ENCODE measurements at regions not wholly inside any gene's neighbourhood (a gene's known extent, or its start where the extent isn't known, plus 50 kb on each side); places are given as distances from the start of the nearest gene placed in this dataset.

DNA sequence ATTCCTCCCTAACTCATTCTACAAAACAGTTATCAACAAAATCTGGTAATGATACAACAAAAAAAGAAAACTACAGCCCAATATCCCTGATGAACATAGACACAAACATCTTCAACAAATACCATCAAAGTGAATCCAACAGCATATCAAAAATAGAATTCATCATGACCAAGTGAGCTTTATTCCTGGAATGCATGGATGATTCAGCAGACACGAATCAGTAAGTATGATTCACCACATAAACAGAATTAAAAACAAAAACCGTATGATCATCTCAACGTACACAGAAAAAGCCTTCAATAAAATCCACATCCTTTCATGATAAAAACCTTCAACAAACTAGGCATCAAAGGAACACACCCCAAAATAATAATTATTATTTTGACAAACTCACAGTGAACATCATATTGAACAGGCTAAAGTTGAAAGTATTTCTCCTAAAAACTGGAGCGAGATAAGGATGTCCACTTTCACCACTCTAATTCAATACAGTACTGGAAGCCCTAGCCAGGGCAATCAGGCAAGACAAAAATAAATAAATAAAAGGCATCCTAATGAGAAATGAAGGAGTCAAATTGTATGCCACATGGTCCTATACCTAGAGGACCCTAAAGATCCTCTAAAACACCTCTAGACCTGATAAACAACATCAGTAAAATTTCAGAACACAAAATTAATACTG is 305.1 kb upstream of the RGMB start:
- DNase-seq: no peak

DNA sequence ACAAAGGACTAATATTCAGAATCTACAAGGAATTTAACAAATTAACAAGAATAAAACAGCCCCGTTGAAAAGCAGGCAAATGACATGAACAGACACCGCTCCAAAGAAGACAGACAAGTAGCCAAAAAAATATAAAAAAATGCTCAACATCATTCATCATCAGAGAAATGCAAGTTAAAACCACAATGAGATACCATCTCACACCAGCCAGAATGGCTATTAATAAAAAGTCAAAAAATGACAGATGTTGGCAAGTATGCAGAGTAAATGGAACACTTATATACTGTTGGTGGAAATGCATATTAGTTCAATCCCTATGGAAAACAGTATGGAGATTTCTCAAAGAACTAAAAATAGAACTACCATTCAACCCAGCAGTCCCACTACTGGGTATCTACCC is 302.7 kb upstream of the RGMB start:
- DNase-seq: no peak

DNA sequence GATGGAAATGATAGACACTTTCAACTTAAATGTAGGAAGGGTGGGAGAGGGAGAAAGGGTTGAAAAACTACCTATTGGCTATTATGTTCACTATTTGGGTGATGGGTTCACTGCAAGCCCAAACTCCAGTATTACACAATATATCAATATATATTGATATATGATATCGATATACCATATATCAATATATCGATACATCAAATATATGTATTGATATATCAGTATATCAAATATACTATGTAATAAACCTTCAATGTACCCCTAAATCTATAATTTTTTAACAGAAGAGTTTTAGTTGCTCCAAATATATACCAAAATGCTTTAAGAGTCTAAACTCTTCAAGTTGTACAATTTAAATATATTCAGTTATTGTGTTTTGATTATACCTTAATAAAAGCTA is 302.0 kb upstream of the RGMB start:
- no peak for DNase-seq

DNA sequence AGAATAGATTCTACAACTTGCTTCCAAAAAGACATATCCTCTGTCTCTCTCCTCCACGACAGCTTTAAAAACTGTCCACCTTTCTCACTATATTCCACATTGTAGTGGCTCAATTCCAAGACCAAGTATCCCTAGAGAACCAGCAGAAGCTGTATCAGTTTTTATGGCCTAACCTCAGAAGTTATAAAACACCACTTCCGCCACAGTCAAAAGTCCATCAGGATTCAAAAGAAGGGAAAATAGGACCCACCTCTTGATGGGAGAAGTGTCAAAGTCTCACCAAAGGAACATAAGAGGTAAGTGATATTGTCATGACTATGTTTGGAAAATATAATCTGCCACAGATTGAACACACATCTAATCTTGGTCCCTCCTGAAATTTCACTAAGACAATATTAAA is 299.2 kb upstream of the RGMB start:
- DNase-seq: no peak

DNA sequence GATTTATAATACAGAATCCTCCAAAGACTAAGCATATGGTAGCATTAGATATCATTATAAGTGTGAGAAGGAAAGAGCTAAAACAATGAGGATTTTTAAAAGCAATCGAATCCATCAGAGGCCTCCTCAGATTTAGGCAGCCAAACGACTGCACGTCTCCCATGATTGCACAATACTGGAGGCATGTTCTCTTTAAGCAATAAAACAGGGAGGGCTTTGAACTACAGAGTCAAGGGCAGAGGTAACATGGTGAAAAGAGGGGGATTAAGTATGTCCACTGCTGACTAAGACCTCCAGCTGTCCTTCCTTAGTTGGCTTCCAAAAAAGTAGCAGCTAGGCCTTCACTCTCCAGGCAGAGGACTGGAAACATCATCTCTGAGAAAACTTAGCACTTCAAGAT is 298.7 kb upstream of the RGMB start:
- no peak for DNase-seq

DNA sequence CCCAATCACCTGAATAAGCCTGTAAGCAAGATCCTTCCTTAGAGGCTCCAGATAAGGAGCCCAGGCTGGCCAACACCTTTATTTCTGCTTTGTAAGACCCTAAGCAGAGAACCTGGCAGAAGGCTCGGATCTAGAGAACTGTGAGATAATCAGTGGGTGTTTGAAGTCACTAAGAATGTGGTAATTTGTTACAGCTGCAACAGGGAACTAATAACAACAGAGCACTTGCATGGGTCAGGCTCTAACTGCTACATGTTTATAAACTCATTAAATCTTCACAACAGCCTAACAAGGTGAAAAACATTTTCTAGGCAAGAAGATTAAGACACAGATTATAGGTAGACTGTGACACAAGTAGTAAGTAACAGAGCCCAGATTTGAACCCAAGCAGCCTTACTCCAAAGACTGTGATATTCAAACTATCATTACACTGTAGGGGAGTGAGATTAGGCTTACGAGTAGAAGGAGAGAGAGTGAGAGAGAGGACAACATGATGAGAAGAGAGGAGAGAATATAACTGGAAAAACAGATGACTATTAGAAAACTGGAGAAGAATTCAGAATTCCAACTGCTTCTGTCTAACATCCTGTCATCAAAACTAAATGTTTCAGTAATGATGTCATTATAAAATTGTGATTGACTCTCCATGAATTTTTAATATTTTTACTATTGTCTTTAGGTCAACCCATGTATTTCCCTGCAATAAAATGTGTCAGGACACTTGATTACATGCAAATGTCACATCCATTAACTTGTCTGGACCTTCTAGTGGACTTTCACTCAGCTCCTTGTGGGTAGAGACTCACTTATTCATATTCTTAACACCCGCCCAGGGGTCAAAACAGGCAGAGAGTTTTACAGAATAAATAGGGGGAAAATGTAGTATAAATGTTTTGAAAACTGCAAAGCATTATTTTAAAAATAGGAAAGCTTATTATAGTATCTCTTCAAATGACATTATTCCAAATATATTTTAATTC is 290.9 kb upstream of the RGMB start:
- no peak for DNase-seq

DNA sequence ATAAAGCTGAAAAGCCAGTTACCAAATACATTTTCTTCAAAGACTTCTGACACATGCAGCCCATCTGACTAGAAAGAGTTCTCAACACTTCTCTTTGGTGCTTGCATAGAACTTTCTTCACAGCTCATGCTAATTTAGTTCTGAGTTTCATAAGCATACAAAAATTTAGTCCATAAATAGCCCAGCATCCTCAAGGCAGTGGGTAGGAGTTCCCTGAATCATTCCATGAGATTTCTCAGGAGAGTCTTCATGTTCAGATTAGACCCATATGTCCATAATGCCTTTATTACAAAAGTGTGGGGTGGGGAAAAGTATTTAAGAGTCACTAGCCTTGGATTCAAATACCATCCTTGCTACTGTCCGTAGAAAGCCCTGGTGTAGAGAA is 290.2 kb upstream of the RGMB start:
- DNase-seq: no peak

DNA sequence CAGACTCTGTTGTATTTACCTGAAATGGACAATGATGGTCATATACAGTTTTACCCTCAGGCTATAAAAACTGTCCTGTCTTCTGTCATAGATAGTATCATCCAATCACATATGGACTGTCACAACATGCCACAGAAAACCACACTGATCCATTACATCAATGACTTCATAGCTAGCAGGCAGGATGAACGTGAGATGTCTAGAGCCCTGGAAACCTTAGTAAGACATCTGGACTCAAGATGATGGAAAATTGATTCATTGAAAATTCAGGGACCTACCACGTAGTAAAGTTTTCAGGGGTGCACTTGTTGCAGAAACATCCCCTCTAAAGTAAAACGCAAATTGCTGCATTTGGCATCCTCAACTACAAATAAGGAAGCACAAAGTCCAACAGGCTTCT is 284.4 kb upstream of the RGMB start:
- no peak for DNase-seq

DNA sequence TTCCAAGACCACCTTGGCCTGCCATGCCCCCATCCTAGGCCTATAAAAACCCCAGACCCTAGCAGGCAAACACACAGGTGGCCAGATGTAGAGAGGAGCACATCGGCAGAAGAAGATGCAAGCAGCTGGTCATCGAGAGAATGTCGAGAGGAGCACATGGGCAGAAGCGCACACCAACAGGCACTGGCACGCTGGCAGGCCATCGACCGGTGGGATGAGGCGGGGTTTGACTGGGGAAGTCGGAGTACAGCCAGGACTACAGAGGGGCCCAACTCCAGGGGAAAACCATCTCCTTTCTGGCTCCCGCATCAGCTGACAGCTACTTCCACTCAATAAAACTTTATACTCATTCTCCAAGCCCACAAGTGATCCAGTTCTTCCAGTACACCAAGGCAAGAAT is 283.1 kb upstream of the RGMB start:
- DNase-seq: no peak

DNA sequence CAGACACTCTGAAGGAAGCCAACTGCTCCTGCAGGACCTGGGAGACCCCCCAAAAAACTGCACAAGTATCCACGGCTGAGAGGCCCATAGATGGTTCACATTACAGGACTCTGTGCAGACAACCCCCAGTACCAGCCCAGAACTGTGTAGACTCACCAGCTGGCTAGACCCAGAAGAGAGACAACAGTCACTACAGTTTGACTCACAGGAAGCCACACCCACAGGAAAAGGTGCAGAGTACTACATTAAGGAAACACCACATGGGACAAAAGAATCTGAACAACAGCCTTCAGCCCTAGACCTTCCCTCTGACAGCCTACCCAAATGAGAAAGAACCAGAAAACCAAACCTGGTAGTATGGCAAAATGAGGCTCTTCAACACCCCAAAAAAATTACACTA is 281.2 kb upstream of the RGMB start:
- DNase-seq: no peak

DNA sequence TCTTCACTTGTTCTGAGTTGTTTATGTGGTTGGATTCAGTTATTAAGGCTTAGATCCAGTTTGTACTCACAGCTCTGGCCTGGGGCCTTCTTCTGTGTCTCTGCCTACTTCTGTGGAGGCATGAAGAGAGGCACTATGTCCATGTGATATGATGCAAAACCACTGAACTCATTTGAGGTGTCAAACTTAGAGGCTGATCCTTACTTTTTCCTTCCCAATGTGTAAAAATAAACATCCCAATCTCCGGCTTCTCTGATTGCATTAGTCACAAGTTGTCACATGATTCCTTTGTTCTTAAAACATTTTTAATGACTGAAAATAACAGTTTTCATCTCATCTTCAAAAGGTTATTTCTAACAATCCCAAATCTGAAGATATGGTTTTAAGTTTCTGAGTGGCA is 276.0 kb upstream of the RGMB start:
- DNase-seq: no peak

DNA sequence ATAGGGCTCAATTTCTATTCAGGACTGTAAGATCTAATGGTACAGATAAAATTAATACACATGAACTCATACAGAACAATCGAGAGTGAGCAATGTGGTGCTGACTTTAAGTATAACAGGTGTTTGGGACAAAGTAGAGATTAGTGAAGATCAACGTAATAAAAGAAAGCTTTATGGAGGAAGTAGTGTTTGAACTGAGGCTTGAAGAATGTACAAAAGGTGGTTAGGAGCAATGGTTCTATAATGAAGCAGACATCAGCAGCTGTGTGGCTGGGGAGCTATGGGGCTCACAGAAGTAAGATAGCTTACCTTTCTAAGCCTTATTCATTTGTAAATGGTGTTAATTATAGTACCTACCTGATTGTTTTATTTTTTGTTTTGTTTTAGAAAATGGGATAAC is 275.4 kb upstream of the RGMB start:
- no peak for DNase-seq

DNA sequence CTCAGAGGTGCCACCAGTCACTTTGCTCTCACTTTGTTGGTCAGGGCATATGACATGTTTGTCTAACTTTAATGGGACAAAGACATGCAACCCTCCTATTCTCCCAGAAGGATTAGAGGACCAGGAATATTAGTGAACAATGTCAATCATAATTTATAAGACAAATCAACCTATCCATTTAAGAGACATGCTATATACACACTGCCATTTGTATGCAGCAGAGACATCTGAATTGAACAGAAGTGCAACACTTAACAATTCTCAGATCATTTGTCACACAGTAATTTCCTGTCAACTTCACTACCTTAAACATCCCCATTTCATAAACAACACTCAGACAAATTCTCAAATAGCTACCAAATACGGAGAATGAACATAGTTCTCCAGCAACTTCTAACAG is 273.6 kb upstream of the RGMB start:
- no peak for DNase-seq

DNA sequence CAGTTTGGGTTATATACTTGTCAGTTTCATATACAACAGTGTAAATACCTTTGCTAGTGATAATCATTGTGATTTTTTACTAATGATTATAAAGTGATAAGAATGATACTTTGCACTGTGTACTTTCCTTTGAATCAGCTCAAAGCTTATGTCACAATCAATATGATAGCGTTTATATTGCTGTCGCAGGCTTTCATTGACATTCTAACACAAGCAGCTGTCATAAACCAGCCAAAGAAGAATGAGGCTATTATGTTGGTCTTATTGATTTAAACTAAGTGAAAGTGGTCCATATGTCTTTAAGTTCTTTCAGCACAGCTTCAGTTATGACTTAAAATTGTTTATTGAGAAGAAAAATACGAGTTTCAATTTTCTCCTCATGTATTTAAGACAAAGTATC is 272.7 kb upstream of the RGMB start:
- DNase-seq: no peak

DNA sequence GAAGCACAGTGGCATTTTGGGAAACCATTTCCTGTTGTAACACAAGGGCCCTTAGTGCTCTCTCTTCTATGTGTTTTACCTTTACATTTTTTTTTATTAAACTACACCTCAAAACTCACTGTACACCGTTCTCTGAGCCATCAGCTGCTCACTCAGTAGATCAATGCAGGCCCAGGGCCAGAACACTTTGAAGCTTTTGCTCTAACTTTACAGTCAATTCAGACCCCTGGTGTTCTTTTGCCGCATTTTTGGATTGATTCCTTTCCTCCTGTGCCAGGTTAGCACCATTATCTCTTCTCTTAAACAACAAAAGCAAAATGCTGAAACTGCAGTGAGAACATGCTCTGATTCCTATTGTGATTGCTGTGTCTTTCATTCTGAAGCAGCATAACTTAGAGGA is 269.8 kb upstream of the RGMB start:
- no peak for DNase-seq

DNA sequence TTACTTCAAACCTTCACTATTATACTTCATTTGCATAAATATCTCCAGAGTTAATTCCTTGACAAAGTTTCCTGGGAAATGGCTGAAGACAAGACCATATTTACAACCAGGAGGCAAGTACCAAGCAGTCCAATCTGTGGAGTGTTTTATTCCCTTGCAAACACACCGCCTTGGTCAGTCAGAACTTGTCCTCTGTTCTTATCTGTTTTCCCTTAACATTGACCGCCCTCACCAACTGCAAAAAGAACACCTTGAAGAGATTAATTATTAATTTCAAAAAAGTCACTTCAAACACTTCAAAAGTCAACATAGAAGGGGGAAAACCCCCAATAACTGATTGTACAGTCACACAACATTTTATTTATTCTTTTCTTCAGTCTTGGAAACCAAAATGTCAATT is 269.0 kb upstream of the RGMB start:
- no peak for DNase-seq

DNA sequence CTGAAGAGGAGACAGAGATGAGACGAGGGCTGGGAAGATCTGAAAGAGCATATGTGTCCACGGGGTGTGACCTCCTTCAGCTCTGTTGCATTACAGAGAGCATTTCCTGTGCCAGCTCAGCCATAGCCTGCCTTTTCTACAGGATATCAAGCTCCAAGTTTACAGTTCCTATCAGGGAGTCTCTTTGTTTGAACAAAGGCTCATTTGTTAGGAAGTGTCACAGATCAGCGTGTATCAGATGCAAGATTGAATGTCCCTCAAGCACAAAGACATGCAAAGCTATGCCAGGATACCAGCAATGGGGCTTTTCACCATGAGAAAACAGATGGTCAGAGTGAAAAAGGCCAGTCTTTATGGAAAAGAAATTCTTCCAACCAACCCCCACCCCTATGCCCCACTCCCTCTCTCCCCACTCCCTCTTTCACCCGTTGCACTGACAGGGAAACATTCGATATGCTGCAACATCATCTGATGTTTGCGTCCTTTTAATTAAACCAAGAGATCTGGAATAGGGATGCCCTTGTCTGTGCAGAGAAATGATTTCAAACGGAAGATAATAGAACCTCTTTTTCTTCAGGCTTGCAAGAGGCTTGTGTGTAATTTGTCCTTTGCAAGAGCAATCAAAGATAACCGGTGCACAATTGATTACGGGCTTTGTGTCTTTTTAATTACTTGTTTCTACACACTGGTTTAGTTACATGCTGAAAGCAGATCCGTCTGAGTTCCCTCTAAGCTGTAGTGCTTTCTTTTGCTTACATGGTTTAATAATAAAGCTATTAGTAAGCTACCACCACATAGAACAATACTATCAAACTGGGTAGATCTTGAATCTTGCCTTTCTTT is 263.1 kb upstream of the RGMB start:
- DNase-seq: no peak

DNA sequence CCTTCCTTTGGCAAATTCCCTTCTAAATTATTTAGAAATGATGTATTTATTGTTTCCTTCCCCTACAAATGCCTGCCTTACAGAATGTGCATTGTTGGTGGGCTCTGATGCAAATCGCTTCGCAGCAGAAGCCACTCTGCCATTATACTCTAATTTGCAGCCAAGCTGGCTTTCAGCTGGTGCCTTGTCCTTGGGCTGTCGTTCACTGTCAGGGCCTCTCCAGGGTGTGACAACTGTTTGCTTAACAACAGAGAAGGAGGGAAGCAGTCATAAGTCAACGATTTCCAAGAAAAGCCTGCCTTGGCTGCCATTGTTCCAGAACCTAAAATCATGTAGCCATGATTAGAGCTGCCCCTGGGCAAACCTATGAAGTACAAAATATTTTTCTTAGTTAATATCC is 260.1 kb upstream of the RGMB start:
- DNase-seq: no peak

DNA sequence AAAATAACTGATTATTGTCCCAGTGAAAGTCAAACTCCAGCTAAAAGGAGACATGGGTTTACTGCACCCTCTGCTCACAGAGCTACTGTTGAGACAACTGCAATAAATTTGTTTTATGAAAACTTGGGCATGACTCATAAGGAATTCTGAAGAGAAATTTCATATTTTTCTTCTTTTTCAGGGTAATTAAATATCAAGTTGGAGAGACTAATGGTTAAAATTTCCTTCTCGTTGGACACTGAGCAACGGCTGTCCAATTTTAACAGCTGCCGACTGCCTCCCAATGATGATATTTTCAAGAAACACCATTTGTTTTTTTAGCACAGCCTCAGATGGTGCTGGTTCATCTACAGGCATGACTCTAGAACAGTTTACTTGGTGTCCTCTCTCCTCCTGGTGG is 259.2 kb upstream of the RGMB start:
- DNase-seq: no peak

DNA sequence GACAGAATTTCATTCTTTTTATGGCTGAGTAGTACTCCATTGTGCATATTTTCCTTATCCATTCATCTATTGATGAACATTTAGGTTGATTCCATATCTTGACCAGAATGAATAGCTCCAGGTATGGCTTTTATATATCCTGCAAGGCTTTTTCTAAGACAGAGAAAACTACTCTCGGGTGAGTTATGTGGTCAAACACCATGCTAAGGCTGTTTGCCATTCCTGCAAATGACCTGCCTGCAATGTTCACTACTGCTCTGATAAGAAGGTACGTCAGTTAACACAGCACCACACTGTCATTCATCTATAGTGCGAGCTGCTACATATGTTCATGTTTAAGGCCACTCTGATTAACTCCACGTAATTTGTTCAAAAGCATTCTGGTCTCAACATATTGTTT is 256.8 kb upstream of the RGMB start:
- DNase-seq: no peak

DNA sequence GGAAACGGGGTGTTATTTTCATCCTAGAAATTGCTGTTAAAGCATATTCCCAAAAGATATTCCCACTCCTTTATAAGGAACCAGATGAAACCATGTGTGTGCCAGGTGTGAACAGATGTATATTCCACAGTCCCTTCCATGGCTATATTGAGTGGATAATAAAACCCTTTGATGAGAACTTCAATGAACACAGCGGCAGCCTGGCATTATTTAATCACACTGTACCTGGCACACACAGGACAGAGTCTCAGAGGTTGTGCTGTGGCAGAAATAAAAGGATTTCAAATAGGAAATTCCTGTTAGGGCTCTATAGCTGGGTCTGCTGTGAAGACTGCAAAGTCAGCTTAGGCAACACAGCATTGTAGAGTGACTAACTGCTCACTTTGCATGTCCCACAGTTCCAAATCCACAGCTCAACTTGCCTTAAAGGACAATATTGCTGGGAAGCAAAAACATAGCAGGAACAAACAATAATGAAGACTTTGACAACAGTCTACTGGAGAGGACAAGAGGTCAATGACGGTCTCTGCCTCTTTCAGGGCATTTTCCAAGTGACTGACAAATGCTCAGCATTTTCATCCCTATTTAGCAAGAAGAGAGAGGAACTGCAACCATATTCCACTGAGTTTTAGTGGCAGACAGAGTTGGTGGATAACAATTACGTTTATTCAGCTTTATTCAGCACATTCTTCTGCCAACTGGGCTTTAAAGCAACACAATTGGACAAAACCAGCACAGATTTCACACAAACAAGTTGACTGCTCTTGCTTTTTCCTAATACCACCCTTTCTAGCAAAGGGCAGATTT is 255.7 kb upstream of the RGMB start:
- no peak for DNase-seq

DNA sequence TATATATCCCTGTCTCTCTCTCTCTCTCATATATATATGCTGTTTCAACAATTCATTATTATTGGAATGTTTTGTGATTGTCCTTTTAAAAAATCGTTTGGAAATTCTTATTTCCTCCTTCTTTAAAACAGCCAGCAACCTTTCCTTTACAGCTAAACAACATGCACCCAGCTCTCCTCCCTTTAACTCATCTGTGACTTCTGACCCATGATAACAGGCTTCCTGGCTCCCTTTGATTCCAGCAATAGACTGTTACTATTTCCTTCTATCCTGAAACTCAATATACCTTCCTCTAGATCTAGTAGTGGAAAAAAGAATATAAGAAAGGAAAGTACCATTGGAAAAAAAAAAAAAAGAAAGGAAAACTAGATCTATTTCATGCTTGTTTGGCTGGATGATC is 254.7 kb upstream of the RGMB start:
- no peak for DNase-seq

DNA sequence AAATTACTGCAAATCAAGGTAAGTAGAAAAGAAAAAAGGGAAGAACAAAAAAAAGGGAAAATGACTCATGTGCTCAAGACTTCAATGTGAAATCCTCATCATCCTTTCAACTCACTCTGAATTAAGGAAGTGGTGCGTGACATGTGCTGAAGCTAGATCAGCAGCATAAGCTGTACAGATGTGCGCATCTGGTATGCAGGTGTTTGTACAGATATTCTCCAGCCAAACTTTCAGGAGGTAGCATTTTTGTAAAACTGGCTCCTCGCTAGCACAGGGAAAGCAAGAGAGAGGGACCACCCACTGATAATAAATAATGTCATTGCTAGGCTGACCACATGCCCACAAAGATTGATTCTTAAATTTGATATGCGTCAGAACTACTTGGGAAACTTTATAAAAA is 253.9 kb upstream of the RGMB start:
- DNase-seq: no peak
